ENCODE measurements at regions not wholly inside any gene's neighbourhood (a gene's known extent, or its start where the extent isn't known, plus 50 kb on each side); places are given as distances from the start of the nearest gene placed in this dataset.

- H3K36me3 ChIP-seq (ENCODE audit: insufficient read depth, low read length): no peaks in the 10 kb centered on the region
- H2AFZ ChIP-seq (ENCODE audit: low read length): no peak overlapping the region
- H3K9me3 ChIP-seq (ENCODE audit: insufficient read depth, low read depth, low read length): no peaks in the 10 kb centered on the region
- H3K9ac ChIP-seq (ENCODE audit: low read depth, low read length, poor library complexity, severe bottlenecking): no peak overlapping the region
- no peak overlapping the region for H3K4me2 ChIP-seq (ENCODE audit: low read depth, low read length, poor library complexity, severe bottlenecking)
- H3K4me1 ChIP-seq (ENCODE audit: insufficient read depth, low read length, poor library complexity, severe bottlenecking): peaks cover 3% of the 10 kb centered on the region
- no peaks in the 10 kb centered on the region for H3F3A ChIP-seq (ENCODE audit: low read depth)
- no peaks in the 10 kb centered on the region for H3K9me2 ChIP-seq (replicated peaks; ENCODE audit: low read depth, low read length)
- TF ChIP-seq CTCF (conservative IDR thresholded peaks at IDR 0.05; ENCODE audit: low read length) (no peak), EZH2phosphoT487 (IDR thresholded peaks at IDR 0.05; ENCODE audit: borderline replicate concordance) (no peak)
- no peaks in the 10 kb centered on the region for H3K79me2 ChIP-seq (ENCODE audit: insufficient read depth, low read length)
- H3K4me3 ChIP-seq (ENCODE audit: low read length, poor library complexity, severe bottlenecking): no peak overlapping the region
- H3K27me3 ChIP-seq (ENCODE audit: insufficient read depth, low read length, poor library complexity, severe bottlenecking): no peaks in the 10 kb centered on the region
- H4K20me1 ChIP-seq (ENCODE audit: insufficient read depth, low read length, poor library complexity, severe bottlenecking): no peaks in the 10 kb centered on the region
These were observed 336.5 kb upstream of the LRP1B start for GRCh38 chr2:142467321-142467720.

GRCh38 chr2:142463047-142463446 lies 332.2 kb upstream of the LRP1B start:
- Histone ChIP-seq H3K27me3 (ENCODE audit: insufficient read depth, low read length, poor library complexity, severe bottlenecking) (no peaks in the 10 kb centered on the region), H3K36me3 (ENCODE audit: insufficient read depth, low read length) (no peaks in the 10 kb centered on the region), H3K4me1 (ENCODE audit: insufficient read depth, low read length, poor library complexity, severe bottlenecking) (peaks cover 3% of the 10 kb centered on the region), H4K20me1 (ENCODE audit: insufficient read depth, low read length, poor library complexity, severe bottlenecking) (no peaks in the 10 kb centered on the region), H3F3A (ENCODE audit: low read depth) (no peaks in the 10 kb centered on the region), H3K79me2 (ENCODE audit: insufficient read depth, low read length) (no peaks in the 10 kb centered on the region), H3K4me2 (ENCODE audit: low read depth, low read length, poor library complexity, severe bottlenecking) (no peak overlapping the region), H3K9ac (ENCODE audit: low read depth, low read length, poor library complexity, severe bottlenecking) (no peak overlapping the region), H3K9me3 (ENCODE audit: insufficient read depth, low read depth, low read length) (no peaks in the 10 kb centered on the region), H3K4me3 (ENCODE audit: low read length, poor library complexity, severe bottlenecking) (no peak overlapping the region), H3K9me2 (replicated peaks; ENCODE audit: low read depth, low read length) (no peaks in the 10 kb centered on the region), H2AFZ (ENCODE audit: low read length) (no peak overlapping the region)
- no peak for TF ChIP-seq EZH2phosphoT487 (IDR thresholded peaks at IDR 0.05; ENCODE audit: borderline replicate concordance)
- TF ChIP-seq CTCF (conservative IDR thresholded peaks at IDR 0.05; ENCODE audit: low read length): no peak

DNA sequence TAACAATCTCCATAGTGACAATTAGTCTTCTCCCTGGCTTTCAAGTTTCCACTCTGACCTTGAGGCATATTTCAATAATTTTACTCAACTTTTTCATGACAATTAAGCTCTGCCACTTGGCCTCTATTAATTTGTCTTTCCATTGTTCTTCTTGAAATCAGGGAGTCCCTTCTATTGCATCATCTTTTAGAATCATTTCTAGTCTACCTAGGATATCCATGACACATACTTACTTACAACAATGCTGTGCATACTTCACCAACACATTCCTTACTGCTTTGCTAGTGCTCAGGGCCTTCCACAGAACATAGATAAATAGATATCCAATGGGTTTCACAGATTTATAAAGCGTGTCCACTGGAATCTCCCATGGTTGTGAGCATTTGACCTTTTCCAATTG lies 331.5 kb upstream of the LRP1B start:
- Histone ChIP-seq H3F3A (ENCODE audit: low read depth) (no peaks in the 10 kb centered on the region), H3K36me3 (ENCODE audit: insufficient read depth, low read length) (no peaks in the 10 kb centered on the region), H3K9me3 (ENCODE audit: insufficient read depth, low read depth, low read length) (no peaks in the 10 kb centered on the region), H3K79me2 (ENCODE audit: insufficient read depth, low read length) (no peaks in the 10 kb centered on the region), H3K9ac (ENCODE audit: low read depth, low read length, poor library complexity, severe bottlenecking) (no peak overlapping the region), H4K20me1 (ENCODE audit: insufficient read depth, low read length, poor library complexity, severe bottlenecking) (no peaks in the 10 kb centered on the region), H3K9me2 (replicated peaks; ENCODE audit: low read depth, low read length) (no peaks in the 10 kb centered on the region), H3K27me3 (ENCODE audit: insufficient read depth, low read length, poor library complexity, severe bottlenecking) (no peaks in the 10 kb centered on the region), H3K4me1 (ENCODE audit: insufficient read depth, low read length, poor library complexity, severe bottlenecking) (peaks cover 3% of the 10 kb centered on the region), H3K4me3 (ENCODE audit: low read length, poor library complexity, severe bottlenecking) (no peak overlapping the region), H2AFZ (ENCODE audit: low read length) (no peak overlapping the region), H3K4me2 (ENCODE audit: low read depth, low read length, poor library complexity, severe bottlenecking) (no peak overlapping the region)
- no peak for TF ChIP-seq CTCF (conservative IDR thresholded peaks at IDR 0.05; ENCODE audit: low read length)
- no peak for TF ChIP-seq EZH2phosphoT487 (IDR thresholded peaks at IDR 0.05; ENCODE audit: borderline replicate concordance)

Measured in Loucy (cell line).